Anterior cingulate cortex (tissue), 58 donors: ENCODE measurements at regions not wholly inside any gene's neighbourhood (a gene's known extent, or its start where the extent isn't known, plus 50 kb on each side); places are given as distances from the start of the nearest gene placed in this dataset.
A peak's percentile ranks its signal among the peaks of the same experiment; 100 is the strongest.
"Not testable (repeated sequence)": the region's sequence is repeated elsewhere in the genome, so short reads cannot be mapped to it uniquely, and the experiment has no call there.

Source experiments
- DNase-seq, 58 donors: peaks; one replicate each; lab custom pipeline; 2025; lab: John Stamatoyannopoulos, UW

- DNase-seq, result no peak
Observed at GRCh38 chr18:51569153-51569552, 371.7 kb upstream of the MEX3C start.

GRCh38 chr18:51569561-51569960 is 372.1 kb upstream of the MEX3C start:
- no peak for DNase-seq

GRCh38 chr18:51570071-51570470 is 372.6 kb upstream of the MEX3C start:
- not testable (repeated sequence) for DNase-seq

- DNase-seq, result not testable (repeated sequence)
Observed at GRCh38 chr18:51573886-51574285, 376.4 kb upstream of the MEX3C start.

GRCh38 chr18:51575171-51575570 is 377.7 kb upstream of the MEX3C start:
- no peak for DNase-seq

GRCh38 chr18:51578406-51578980 is 381.0 kb upstream of the MEX3C start:
- DNase-seq, result no peak

- DNase-seq, result no peak
Observed at GRCh38 chr18:51580580-51580979, 383.1 kb upstream of the MEX3C start.

GRCh38 chr18:51582551-51582950 is 385.1 kb upstream of the MEX3C start:
- peak in 4 of 58 donors; percentile 1 to 2 (median 1) for DNase-seq

- no peak for DNase-seq
Observed at GRCh38 chr18:51588616-51589015, 391.1 kb upstream of the MEX3C start.

- DNase-seq, result no peak
Observed at GRCh38 chr18:51593931-51594330, 396.4 kb upstream of the MEX3C start.

GRCh38 chr18:51603111-51603510 is 405.6 kb upstream of the MEX3C start:
- DNase-seq, result no peak

- DNase-seq, result no peak
Observed at GRCh38 chr18:51603551-51603950, 406.1 kb upstream of the MEX3C start.

- no peak for DNase-seq
Observed at GRCh38 chr18:51610481-51610880, 413.0 kb upstream of the MEX3C start.

- DNase-seq, result no peak
Observed at GRCh38 chr18:51611326-51611725, 413.8 kb upstream of the MEX3C start.

- DNase-seq, result no peak
Observed at GRCh38 chr18:51614033-51614432, 416.6 kb upstream of the MEX3C start.

- DNase-seq, result no peak
Observed at GRCh38 chr18:51614967-51615571, 417.6 kb upstream of the MEX3C start.

GRCh38 chr18:51617167-51617566 is 419.7 kb upstream of the MEX3C start:
- DNase-seq, result no peak

- DNase-seq, result no peak
Observed at GRCh38 chr18:51617572-51618260, 420.2 kb upstream of the MEX3C start.

- no peak for DNase-seq
Observed at GRCh38 chr18:51619283-51619682, 421.8 kb upstream of the MEX3C start.

- DNase-seq, result peak in 54 of 58 donors; percentile 14 to 84 (median 48)
Observed at GRCh38 chr18:51621113-51621863, 423.8 kb upstream of the MEX3C start.

- DNase-seq, result no peak
Observed at GRCh38 chr18:51621864-51622160, 424.3 kb upstream of the MEX3C start.
